ENCODE measurements at regions not wholly inside any gene's neighbourhood (a gene's known extent, or its start where the extent isn't known, plus 50 kb on each side); places are given as distances from the start of the nearest gene placed in this dataset.
"Not testable (repeated sequence)": the region's sequence is repeated elsewhere in the genome, so short reads cannot be mapped to it uniquely, and the experiment has no call there.

- no peak for DNase-seq (ENCODE audit: low spot score)
Observed at GRCh38 chr9:7542693-7543092, 256.9 kb downstream of the DMAC1 start.

GRCh38 chr9:7542126-7542525, 257.5 kb downstream of the DMAC1 start:
- peak; percentile 46 for DNase-seq (ENCODE audit: low spot score)

- DNase-seq (ENCODE audit: low spot score), result peak; percentile 54
Observed at GRCh38 chr9:7536310-7536939, 263.2 kb downstream of the DMAC1 start.

GRCh38 chr9:7534211-7534935, 265.2 kb downstream of the DMAC1 start:
- DNase-seq (ENCODE audit: low spot score), result no peak

- no peak for DNase-seq (ENCODE audit: low spot score)
Observed at GRCh38 chr9:7533376-7534090, 266.0 kb downstream of the DMAC1 start.

GRCh38 chr9:7523426-7524043, 276.0 kb downstream of the DMAC1 start:
- DNase-seq (ENCODE audit: low spot score), result no peak

GRCh38 chr9:7520396-7520795, 279.2 kb downstream of the DMAC1 start:
- DNase-seq (ENCODE audit: low spot score), result no peak

- DNase-seq (ENCODE audit: low spot score), result no peak
Observed at GRCh38 chr9:7516376-7516775, 283.2 kb downstream of the DMAC1 start.

- DNase-seq (ENCODE audit: low spot score), result no peak
Observed at GRCh38 chr9:7510199-7510598, 289.4 kb downstream of the DMAC1 start.

GRCh38 chr9:7509576-7510145, 289.9 kb downstream of the DMAC1 start:
- DNase-seq (ENCODE audit: low spot score), result no peak

GRCh38 chr9:7508516-7508915, 291.1 kb downstream of the DMAC1 start:
- no peak for DNase-seq (ENCODE audit: low spot score)

- DNase-seq (ENCODE audit: low spot score), result no peak
Observed at GRCh38 chr9:7507566-7508270, 291.9 kb downstream of the DMAC1 start.

GRCh38 chr9:7507026-7507425, 292.6 kb downstream of the DMAC1 start:
- no peak for DNase-seq (ENCODE audit: low spot score)

- no peak for DNase-seq (ENCODE audit: low spot score)
Observed at GRCh38 chr9:7500521-7500920, 299.1 kb downstream of the DMAC1 start.

GRCh38 chr9:7491641-7492040, 307.9 kb downstream of the DMAC1 start:
- DNase-seq (ENCODE audit: low spot score), result no peak

GRCh38 chr9:7490317-7491108, 309.1 kb downstream of the DMAC1 start:
- DNase-seq (ENCODE audit: low spot score), result no peak

GRCh38 chr9:7489036-7489435, 310.5 kb downstream of the DMAC1 start:
- no peak for DNase-seq (ENCODE audit: low spot score)

- DNase-seq (ENCODE audit: low spot score), result not testable (repeated sequence)
Observed at GRCh38 chr9:7484014-7484413, 315.6 kb downstream of the DMAC1 start.

- DNase-seq (ENCODE audit: low spot score), result no peak
Observed at GRCh38 chr9:7481570-7481969, 318.0 kb downstream of the DMAC1 start.

GRCh38 chr9:7479300-7479699, 320.3 kb downstream of the DMAC1 start:
- DNase-seq (ENCODE audit: low spot score), result no peak

- DNase-seq (ENCODE audit: low spot score), result no peak
Observed at GRCh38 chr9:7478646-7479045, 320.9 kb downstream of the DMAC1 start.

Measured in D341Med (cell line).